NCI-H510A treated with DMSO at 0.1 percent for 48 hours (cell line): ENCODE measurements at regions not wholly inside any gene's neighbourhood (a gene's known extent, or its start where the extent isn't known, plus 50 kb on each side); places are given as distances from the start of the nearest gene placed in this dataset.
"Not testable (repeated sequence)": the region's sequence is repeated elsewhere in the genome, so short reads cannot be mapped to it uniquely, and the experiment has no call there.

ENCODE experiments used
- DNase-seq: peaks from one replicate; lab custom pipeline; 2025; lab: John Stamatoyannopoulos, UW

DNA sequence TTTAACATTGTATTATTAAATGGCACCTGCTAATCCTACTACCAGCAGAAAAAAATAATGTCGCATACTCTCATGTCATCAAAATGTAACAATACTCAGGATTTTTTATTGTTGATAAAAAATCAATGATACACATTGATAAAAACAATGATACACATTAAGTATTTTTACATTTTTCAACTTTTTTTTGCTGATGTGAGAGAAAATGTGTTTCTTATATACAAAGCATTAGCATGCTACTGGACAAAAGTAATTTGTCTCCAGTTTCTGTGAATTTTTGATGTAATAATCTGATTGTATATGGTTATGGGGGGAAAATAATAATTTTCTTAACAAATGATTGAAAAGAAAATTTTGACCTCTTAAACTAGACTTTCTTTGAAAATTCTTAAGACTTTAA is 1256.6 kb upstream of the CNTN5 start:
- DNase-seq, result no peak

DNA sequence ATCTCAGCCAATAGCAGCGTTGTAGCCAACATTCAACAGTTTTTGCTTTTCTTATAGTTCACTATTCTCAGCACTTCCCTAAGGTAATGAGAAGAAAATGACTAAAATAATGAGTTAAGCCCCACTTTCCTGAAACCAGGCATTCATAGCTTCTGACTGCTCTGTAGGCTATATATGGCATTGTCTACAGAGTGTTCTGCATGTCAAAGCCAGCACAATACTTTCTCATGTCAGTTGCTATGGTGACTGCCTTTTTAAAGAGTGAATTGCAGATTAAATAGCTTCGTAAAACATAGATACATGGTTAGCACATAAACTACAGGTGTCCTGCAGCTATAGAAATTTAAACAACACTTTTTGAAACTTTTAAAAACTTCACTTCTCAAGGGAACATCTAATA is 1256.1 kb upstream of the CNTN5 start:
- DNase-seq, result no peak

DNA sequence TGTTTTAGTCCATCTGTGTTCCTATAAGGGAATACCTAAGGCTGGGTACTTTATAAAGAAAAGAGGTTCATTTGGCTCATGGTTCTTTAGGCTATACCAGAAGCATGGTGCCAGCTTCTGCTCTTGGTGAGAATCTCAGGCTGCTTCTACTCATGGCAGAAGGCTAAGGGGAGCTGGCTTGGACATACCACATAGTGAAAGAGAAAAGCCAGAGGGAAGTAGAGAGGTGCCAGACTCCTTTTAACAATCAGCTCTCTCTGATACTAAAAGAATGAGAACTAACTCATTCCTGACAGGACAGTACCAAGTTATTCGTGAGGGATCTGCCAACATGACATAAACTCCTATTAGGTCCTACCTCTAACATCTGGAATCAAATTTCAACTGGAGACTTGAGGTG is 1250.2 kb upstream of the CNTN5 start:
- no peak for DNase-seq

DNA sequence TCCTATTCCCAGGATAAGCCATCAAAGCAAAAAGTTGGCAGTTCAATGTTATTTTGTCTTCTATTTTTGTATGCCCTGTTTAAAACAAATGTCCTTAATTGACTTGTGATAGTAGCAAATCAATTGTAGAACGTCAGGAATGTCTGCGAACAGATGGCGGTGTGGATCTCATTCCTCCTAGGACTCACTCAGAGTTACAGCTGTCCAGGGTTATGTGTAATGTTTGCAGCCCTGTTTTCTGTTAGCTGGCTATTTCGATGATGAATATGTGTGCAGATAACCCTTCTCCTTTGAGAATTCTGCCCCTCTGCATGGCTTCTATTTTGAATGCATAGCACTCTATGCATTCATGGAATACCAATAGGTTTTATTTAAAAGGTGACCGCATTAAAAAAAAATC is 1248.0 kb upstream of the CNTN5 start:
- DNase-seq, result no peak

DNA sequence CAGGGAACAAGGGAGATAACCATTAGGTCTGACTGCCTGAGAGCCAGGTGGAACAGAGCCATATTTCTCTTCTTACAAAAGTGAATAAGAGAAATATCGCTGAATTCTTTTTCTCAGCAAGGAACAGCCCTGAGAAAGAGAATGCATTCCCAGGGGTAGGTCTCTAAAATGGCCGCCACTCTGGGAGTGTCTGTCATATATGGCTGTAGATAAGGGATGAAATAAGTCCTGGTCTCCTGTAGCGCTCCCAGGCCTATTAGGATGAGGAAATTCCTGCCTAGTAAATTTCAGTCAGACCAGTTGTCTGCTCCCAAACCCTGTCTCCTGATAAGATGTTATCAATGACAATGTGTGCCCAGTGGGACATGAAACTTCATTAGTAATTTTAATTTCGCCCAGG is 1236.4 kb upstream of the CNTN5 start:
- DNase-seq, result not testable (repeated sequence)

DNA sequence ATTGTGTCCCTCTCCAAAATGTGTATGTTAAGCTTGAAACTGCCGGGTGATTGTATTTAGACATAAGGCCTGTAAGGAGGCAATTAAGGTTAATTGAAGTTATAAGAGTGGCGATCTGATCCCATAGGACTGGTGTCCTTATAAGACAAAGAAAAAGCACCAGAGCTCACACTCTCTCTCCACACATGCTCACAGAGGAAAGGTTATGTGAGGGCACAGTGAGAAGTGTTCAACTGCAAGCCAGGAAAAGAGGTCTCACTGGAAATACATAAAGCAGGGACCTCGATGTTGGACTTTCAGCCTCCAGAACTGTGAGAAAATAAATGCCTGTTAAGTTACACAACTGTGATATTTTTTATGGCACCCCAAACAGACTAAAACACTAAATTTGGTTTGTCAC is 1233.8 kb upstream of the CNTN5 start:
- DNase-seq, result no peak

DNA sequence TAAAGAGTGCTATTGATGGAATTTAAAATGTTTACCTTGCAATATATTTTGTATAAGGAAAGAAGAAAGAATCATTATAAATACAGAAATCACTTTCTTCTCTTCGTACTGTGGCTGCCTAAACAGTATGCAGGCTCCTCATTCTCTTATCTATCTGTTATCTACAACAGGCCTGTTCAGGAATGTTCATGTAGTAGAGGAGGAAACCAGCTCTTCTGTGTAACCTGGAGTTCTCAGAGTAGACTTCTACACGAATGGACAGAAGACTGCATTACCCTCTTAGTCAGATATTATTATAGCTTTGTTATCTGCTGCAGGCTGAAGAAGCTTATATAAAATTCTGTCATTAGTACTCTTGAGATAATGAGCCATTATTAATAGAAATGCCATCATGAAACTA is 1225.9 kb upstream of the CNTN5 start:
- no peak for DNase-seq

DNA sequence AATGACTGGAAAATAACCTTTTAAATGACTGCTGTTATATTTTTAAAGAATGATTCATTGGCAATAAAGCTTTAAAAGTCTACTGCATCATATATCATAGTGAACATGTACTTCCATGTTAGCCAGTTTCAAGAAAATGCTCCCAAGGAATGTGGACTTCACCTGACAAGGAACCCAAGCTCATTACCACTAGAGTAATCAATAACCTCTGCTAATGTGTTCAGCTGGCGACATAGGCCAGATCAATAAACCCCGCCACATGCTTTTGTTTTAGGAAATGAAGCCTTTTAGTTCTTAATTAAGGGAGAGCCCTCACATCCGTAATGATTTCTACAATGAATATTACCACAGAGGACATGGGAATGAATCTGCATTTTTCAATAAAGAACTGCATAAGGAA is 1219.9 kb upstream of the CNTN5 start:
- no peak for DNase-seq

DNA sequence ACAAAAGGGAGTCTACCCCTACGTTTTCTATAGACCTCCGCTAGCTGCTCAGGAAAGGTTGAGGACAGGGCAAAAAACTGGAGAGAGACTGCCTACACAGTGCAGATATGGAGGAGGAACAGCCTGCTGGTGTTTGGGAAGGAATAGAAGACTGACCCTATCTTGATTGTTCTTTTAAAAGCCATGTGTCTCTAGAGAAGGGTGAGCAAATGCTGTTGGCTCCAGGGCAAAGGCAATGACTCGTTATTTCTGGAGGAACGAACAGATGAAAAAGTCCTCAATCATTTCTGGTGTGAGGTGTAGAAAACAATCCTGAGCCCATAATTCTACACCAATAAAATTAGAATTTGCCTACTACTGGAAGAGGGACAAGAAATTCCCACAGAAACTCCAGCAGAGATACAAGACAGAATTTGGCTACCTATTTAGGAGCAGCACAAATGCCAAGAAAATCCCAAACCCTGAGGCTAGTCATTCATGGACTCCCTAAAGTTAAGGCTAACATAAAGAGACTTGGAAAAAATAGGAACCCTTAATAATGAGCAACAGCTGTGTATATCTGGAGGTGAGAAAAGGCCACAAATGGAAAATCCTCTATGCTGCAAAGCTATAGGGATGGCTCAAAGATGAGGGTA is 1206.3 kb upstream of the CNTN5 start:
- DNase-seq, result no peak

DNA sequence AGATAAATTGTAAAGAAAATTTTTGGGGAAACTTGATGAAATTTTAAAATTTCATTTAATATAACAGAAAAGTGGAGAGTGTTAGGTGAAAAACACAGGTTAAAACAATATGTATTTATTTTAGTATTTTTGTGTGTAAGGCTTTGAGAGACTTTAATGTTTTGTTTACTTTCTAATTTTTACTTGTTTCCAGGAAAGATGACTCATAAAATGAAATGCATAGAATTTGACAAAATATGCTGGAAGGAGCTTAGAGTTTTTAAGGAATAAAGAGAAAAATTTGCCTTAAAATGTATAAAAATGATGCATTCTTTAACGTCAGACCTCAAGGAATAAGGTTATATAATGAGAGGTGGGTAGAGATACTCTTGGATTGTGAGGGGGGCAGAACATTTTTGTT is 1205.1 kb upstream of the CNTN5 start:
- DNase-seq, result no peak

DNA sequence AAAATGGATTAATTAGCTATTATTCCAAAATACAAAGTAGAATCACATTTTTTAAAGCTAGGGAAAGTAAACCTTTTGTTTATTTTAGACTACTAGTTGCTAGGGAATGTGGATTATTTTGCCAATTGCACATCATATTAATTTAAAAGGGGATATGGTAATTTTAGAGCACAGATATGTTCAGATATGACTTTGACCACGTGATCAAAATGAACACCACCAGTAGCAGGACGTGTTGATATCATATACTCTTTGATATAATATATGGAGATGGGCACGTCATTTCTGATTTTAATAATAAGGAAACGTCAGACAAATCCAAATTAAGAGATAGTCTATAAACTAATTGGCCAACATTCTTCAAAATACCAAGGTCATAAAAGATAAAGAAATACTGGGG is 1188.3 kb upstream of the CNTN5 start:
- DNase-seq, result no peak

DNA sequence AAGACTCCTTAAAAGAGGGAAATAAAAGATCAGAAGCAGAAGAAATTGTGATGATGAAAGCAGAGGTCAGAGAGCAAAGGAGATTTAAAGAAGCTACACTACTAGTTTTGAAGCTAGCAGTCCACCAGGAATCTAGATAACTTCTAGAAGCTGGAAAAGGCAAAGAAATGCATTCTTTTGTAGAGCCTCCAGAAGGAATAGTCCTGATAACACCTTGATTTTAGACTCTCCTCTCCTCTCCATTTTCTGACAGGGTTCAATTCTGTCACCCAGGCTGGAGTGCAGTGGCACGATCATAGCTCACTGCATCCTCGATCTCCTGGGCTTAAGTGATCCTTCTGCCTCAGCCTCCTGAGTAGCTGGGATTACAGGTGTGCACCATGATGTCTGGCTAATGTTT is 1187.3 kb upstream of the CNTN5 start:
- no peak for DNase-seq

DNA sequence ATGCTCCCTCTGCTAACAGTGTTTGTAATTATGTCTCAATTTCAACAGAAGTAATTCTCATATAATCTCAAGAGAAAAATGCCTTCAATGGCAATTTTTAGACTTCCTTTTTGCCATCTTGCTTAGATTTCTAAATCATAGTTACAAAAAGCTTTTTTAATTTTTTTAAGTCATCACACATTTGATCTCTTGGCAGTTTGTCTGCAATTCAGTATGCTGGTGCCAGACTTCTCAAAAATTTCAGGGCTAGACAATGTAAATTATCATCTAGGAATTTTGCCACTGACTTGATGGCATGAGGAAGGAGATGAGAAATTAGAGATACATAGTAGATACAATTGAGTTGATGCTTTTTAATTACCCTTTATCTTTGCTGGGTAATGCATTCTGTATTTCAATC is 1176.7 kb upstream of the CNTN5 start:
- DNase-seq, result no peak

DNA sequence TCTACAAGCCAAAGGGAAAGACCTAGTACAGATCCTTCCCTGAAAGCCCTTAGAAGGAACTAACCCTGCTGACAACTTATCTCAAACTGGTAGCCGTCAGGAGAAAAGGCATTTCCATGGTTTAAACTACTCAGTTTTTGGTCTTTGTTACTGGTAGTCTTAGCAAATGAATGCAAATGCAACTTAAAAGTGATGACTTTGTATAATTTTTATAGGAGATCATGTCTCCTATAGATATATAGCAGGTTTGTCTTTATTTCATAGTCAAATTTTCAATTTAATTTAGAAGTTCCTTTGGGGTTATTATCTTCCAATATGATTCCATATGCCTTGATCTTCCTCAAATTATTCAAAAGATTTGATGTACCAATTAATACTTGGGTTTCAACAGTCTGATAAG is 1173.0 kb upstream of the CNTN5 start:
- no peak for DNase-seq

DNA sequence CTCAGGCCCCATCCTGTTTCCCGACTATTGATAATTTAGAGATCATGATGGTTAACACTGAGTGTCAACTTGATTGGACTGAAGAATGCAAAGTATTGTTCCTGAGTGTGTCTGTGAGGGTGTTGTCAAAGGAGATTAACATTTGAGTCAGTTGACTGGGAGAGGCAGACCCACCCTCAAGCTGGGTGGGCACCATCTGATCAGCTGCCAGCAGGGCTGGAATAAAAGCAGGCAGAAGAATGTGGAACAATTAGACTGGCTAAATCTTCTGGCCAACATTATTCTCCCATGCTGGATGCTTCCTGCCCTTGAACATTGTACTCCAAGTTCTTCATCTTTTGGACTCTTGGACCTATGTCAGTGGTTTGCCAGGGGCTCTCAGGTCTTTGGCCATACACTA is 1170.0 kb upstream of the CNTN5 start:
- no peak for DNase-seq

DNA sequence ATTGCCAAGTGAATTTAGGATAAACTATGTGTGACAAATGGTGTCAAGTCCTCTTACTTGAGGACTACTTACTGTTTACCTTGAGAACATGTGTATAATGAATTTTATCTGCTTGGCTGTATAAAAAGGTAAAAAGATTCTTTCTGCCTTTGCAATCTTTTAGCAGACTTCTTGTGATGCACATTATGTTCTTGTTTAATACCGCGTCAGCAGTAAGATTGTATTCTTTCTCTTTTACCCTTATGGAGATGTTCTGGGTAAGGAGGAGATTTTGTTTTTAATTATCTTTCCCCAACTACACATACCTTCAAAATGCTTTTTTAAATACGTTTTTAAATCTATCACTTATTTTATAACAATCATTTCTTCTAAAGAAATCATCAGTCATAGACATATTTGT is 1166.4 kb upstream of the CNTN5 start:
- no peak for DNase-seq

DNA sequence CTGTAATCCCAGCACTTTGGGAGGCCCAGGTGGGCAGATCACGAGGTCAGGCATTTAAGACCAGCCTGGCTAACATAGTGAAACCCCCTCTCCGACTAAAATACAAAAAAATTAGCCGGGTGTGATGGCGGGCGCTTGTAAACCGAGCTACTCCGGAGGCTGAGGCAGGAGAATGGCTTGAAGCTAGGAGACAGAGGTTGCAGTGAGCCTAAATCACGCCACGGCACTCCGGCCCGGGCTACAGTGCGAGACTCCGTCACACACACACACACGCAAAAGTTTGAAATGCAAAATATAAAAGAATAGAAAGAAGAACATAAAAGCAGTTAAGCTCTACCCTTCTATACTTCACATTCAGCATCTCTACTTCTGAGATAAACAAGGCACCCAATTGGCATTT is 1165.9 kb upstream of the CNTN5 start:
- no peak for DNase-seq

DNA sequence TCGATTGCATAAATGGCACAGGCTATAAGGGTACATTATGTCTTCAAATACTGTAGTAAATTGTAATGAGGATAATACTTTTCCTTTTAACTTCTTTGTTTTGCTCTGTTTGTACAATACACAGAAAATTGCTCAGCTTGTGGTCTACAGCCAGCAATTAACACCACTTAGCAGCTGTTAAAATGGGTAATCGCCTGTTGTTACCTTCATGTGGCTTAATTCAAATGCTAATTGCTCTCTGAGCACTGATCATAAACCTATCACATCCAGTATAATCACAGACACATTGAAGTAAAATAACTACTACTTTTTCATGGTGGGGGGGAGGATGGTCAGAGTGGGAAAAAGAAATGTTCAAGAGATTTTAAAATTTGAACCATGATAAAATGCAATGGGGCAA is 1164.1 kb upstream of the CNTN5 start:
- DNase-seq, result no peak

DNA sequence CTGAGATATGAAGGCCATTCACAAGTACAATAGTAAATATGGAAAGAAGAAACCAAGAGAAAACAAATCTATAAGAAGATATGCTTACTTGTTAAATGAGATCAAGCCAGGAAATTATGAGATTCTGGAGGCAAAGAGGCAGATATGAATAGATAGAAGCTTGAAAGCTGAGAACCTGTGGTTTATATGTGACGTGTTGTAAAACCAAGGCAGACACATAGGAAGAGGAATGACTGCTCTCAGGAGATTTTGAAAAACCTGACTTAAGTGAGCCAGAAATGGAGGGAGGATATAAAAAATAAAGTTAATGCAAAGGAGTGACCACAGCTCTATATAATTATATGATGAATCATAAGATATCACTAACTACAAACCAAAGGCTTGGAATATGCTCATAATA is 1160.5 kb upstream of the CNTN5 start:
- no peak for DNase-seq

DNA sequence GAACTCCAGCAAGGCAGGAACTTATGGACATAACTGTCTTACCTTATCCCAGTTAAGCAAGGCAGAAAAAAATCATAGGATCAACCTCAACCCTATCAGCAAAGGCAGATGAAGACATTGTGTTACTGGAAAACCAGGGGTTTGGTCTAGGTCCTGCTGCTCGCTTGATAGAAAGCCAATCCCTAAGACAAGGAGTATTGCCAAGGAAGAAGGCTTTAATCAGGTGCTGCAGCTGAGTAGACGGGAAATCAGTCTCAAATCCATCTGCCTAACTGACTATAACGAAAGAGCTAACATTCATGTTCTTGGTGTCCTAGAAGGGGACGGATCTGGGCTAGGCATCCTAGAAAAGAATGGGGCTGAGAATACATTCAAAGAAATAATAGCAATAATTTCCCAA is 1158.7 kb upstream of the CNTN5 start:
- no peak for DNase-seq

DNA sequence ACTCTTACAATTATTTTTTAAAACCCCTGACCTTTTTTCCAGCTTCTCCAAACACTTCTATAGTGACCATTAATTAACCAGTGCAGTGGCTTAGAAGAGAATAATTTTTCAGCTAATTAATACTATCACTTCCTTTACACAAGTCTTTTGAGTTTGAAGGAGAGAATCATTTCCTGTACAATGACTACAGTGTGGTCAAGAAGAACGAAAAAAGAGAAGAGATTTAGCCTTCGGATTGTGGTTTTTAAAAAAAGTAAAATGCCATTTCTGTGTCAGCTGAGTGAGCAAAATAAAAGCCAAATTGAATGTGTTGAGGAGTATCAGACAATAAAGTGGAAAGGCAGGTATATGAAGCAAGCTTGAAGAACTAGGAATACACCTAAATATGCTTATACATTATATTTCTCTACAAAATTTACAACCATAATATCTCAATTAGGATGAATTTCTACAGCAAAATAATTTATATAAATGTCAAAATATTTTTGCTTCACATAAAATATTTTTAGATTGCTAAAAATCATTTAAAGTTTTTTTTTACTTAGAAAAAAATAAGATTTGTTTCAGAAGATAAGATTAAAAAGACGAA is 1155.2 kb upstream of the CNTN5 start:
- DNase-seq, result no peak

DNA sequence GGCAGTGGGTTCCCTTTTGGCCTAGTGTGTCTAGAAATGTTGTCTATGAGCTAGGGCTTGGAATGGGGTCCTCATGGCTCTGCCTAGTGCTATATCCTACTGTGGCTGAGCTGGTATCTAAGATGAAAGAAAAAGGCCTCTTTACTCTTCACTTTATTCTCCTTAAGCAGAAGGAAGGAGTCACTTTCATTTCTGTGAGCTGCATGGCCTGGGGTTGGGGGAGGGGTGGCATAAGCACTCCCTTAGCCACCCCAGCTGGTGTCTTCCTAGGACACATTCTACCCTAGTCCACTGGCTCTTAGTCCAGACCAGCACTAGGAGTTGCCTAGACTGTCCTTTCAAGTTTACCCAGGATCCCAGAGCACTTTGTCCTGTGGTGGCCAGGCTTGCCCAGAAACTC is 1148.9 kb upstream of the CNTN5 start:
- DNase-seq, result no peak

DNA sequence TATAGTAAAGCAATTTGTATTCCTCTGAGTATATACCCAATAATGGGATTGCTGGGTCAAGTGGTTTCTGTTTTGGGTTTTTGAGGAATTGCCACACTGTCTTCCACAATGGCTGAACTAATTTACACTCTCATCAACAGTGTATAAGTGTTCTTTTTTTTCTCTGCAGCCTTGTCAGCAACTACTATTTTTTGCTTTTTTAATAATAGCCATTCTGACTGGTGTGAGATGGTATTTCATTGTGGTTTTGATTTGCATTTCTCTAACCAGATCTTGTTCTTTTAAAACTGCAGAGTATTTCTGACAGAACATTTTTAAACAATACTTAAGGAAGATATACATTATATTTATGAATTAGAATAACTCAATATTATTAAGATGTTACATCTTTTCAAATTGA is 1140.5 kb upstream of the CNTN5 start:
- DNase-seq, result no peak

DNA sequence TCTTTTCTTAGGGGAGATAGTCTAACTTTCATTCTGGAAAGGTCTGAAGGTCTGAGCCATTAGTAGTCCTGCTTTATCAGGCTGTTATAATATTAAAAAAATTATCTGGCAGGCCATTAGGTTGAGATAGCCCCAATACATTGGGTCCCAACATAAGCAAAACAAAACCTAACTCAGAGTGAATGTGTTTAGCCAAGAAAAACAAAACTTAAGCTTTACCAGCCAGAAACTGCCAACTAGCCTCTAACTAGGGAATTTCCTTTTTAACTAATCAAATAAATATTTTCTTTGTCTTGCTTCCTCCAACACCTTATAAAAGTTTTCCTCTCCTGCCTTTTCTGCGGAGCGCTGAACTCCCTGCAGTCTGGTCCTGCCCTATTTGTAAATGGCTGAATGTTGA is 1137.7 kb upstream of the CNTN5 start:
- no peak for DNase-seq

DNA sequence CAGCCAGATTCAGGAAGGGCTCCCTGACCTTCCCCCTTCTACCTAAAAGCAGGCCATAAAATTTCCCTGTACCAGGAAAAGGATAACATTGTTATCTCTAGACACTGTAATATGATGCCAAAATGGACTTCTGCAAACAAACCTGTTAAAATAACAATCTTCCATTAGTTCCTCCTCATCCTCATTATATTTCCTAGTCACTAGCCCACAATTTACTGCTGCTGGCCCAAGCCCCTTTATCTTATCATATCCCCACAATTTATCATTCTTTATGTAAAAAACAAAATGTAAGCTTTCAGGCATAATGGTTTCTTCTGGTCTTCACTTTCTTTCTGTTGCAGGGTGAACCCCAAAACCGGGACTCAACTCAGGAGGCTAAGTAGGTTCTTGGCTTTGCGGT is 1132.1 kb upstream of the CNTN5 start:
- DNase-seq, result no peak
